ENCODE measurements at regions not wholly inside any gene's neighbourhood (a gene's known extent, or its start where the extent isn't known, plus 50 kb on each side); places are given as distances from the start of the nearest gene placed in this dataset.

- no peak for TF ChIP-seq CTCF (IDR thresholded peaks at IDR 0.05; ENCODE audit: low read depth, low read length, poor library complexity, severe bottlenecking)
- no peak for TF ChIP-seq EZH2phosphoT487 (IDR thresholded peaks at IDR 0.05; ENCODE audit: borderline replicate concordance, low read length)
- no peaks in the 10 kb centered on the region for H3K79me2 ChIP-seq (ENCODE audit: control insufficient read depth, low read length)
- H3K9me3 ChIP-seq (ENCODE audit: control insufficient read depth, insufficient read depth, low read length): no peaks in the 10 kb centered on the region
- no peaks in the 10 kb centered on the region for H3K27me3 ChIP-seq (ENCODE audit: control insufficient read depth, low read length)
- no peaks in the 10 kb centered on the region for H3K4me1 ChIP-seq (ENCODE audit: control insufficient read depth, low read length)
- no peak overlapping the region for H3K27ac ChIP-seq (ENCODE audit: low read depth, low read length)
- H3K36me3 ChIP-seq (ENCODE audit: control insufficient read depth, low read length): no peaks in the 10 kb centered on the region
- H3K9me2 ChIP-seq (replicated peaks; ENCODE audit: control insufficient read depth, low read length): no peaks in the 10 kb centered on the region
- no peaks in the 10 kb centered on the region for H4K20me1 ChIP-seq (ENCODE audit: control insufficient read depth, insufficient read depth, low read depth, low read length)
- no peaks in the 10 kb centered on the region for H3F3A ChIP-seq (ENCODE audit: control insufficient read depth, insufficient read depth)
- H3K4me3 ChIP-seq (ENCODE audit: low read length): no peak overlapping the region
- H3K4me2 ChIP-seq (ENCODE audit: low read length): no peak overlapping the region
Measured at GRCh38 chrX:13891377-13892140, 74.7 kb upstream of the GPM6B start.

- Histone ChIP-seq H3K4me2 (ENCODE audit: low read length) (no peak overlapping the region), H3K9me3 (ENCODE audit: control insufficient read depth, insufficient read depth, low read length) (no peaks in the 10 kb centered on the region), H3K4me1 (ENCODE audit: control insufficient read depth, low read length) (no peaks in the 10 kb centered on the region), H3K36me3 (ENCODE audit: control insufficient read depth, low read length) (no peaks in the 10 kb centered on the region), H3K9me2 (replicated peaks; ENCODE audit: control insufficient read depth, low read length) (no peaks in the 10 kb centered on the region), H3K27me3 (ENCODE audit: control insufficient read depth, low read length) (no peaks in the 10 kb centered on the region), H4K20me1 (ENCODE audit: control insufficient read depth, insufficient read depth, low read depth, low read length) (no peaks in the 10 kb centered on the region), H3K4me3 (ENCODE audit: low read length) (no peak overlapping the region), H3F3A (ENCODE audit: control insufficient read depth, insufficient read depth) (no peaks in the 10 kb centered on the region), H3K27ac (ENCODE audit: low read depth, low read length) (no peak overlapping the region), H3K79me2 (ENCODE audit: control insufficient read depth, low read length) (no peaks in the 10 kb centered on the region)
- TF ChIP-seq CTCF (IDR thresholded peaks at IDR 0.05; ENCODE audit: low read depth, low read length, poor library complexity, severe bottlenecking) (no peak), EZH2phosphoT487 (IDR thresholded peaks at IDR 0.05; ENCODE audit: borderline replicate concordance, low read length) (no peak)
Measured at GRCh38 chrX:13890806-13891205, 73.9 kb upstream of the GPM6B start.

GRCh38 chrX:13888284-13888683 lies 71.4 kb upstream of the GPM6B start:
- no peaks in the 10 kb centered on the region for H3K9me2 ChIP-seq (replicated peaks; ENCODE audit: control insufficient read depth, low read length)
- H3K4me1 ChIP-seq (ENCODE audit: control insufficient read depth, low read length): no peaks in the 10 kb centered on the region
- no peaks in the 10 kb centered on the region for H3K79me2 ChIP-seq (ENCODE audit: control insufficient read depth, low read length)
- H3K27ac ChIP-seq (ENCODE audit: low read depth, low read length): no peak overlapping the region
- H3K27me3 ChIP-seq (ENCODE audit: control insufficient read depth, low read length): no peaks in the 10 kb centered on the region
- no peaks in the 10 kb centered on the region for H3F3A ChIP-seq (ENCODE audit: control insufficient read depth, insufficient read depth)
- no peaks in the 10 kb centered on the region for H4K20me1 ChIP-seq (ENCODE audit: control insufficient read depth, insufficient read depth, low read depth, low read length)
- no peaks in the 10 kb centered on the region for H3K36me3 ChIP-seq (ENCODE audit: control insufficient read depth, low read length)
- H3K4me3 ChIP-seq (ENCODE audit: low read length): no peak overlapping the region
- H3K4me2 ChIP-seq (ENCODE audit: low read length): no peak overlapping the region
- no peak for TF ChIP-seq CTCF (IDR thresholded peaks at IDR 0.05; ENCODE audit: low read depth, low read length, poor library complexity, severe bottlenecking)
- no peak for TF ChIP-seq EZH2phosphoT487 (IDR thresholded peaks at IDR 0.05; ENCODE audit: borderline replicate concordance, low read length)
- no peaks in the 10 kb centered on the region for H3K9me3 ChIP-seq (ENCODE audit: control insufficient read depth, insufficient read depth, low read length)
